CD8-positive, alpha-beta memory T cell (primary cell): ENCODE measurements at regions not wholly inside any gene's neighbourhood (a gene's known extent, or its start where the extent isn't known, plus 50 kb on each side); places are given as distances from the start of the nearest gene placed in this dataset.

ENCODE experiments used
- CTCF ChIA-PET: fragments of 350-600 bp; sonication (Branson Sonifier 250); formaldehyde crosslinking; loops from one replicate; lab custom pipeline; 2021; ENCODE audit warnings: antibody characterized with exemption; lab: Charles Lee
- POLR2A ChIA-PET: fragments of 350-600 bp; sonication (Branson Sonifier 250); formaldehyde crosslinking; loops from one replicate; lab custom pipeline; 2021; ENCODE audit warnings: antibody characterized with exemption; lab: Charles Lee
- DNase-seq, 5 donors: peaks; one replicate each; pipeline versions ENCODE4 v3.0.0 to v3.0.0-alpha.2; 2020 to 2022; ENCODE audit warnings: mixed read lengths in 1 of 5
- H3K27ac ChIP-seq: one replicate; pipeline ENCODE4 v1.7.0; 2013; ENCODE audit warnings: low read depth, mild to moderate bottlenecking, low read length, moderate library complexity
- H3K27me3 ChIP-seq: 2 replicates; pipeline ENCODE4 v1.7.0; 2013; ENCODE audit warnings: low read length, mild to moderate bottlenecking; ENCODE audit not compliant: insufficient read depth, poor library complexity, severe bottlenecking
- H3K36me3 ChIP-seq: 2 replicates; pipeline ENCODE4 v1.7.0; 2013; ENCODE audit warnings: mild to moderate bottlenecking, low read length, moderate library complexity; ENCODE audit not compliant: insufficient read depth
- H3K4me1 ChIP-seq: 2 replicates; pipeline ENCODE4 v1.7.0; 2013; ENCODE audit warnings: mild to moderate bottlenecking, low read length, moderate library complexity; ENCODE audit not compliant: insufficient read depth
- H3K4me3 ChIP-seq: 2 replicates; pipeline ENCODE4 v1.7.0; 2013; ENCODE audit warnings: mild to moderate bottlenecking, low read length
- H3K9me3 ChIP-seq: 2 replicates; pipeline ENCODE4 v1.7.0; 2013; ENCODE audit warnings: mild to moderate bottlenecking, low read length
- H3K27ac Mint-ChIP-seq, 8 donors: one replicate each; pipeline ENCODE4 v1.8.0; 2020 to 2021; ENCODE audit warnings: mixed read lengths in 8 of 8, mild to moderate bottlenecking in 6 of 8, inconsistent platforms in 3 of 8, moderate library complexity in 3 of 8
- H3K27me3 Mint-ChIP-seq, 2 donors: one replicate each; pipeline ENCODE4 v1.8.0; 2020 to 2021; ENCODE audit warnings: mixed read lengths in 2 of 2, mild to moderate bottlenecking in 1 of 2, moderate library complexity in 1 of 2
- H3K36me3 Mint-ChIP-seq, 3 donors: one replicate each; pipeline ENCODE4 v1.8.0; 2020 to 2021; ENCODE audit warnings: mixed read lengths in 3 of 3, inconsistent platforms in 1 of 3, mild to moderate bottlenecking in 1 of 3
- H3K4me1 Mint-ChIP-seq, 3 donors: one replicate each; pipeline ENCODE4 v1.8.0; 2020 to 2021; ENCODE audit warnings: mixed read lengths in 3 of 3, inconsistent platforms in 1 of 3, mild to moderate bottlenecking in 1 of 3
- H3K4me3 Mint-ChIP-seq, 7 donors: one replicate each; pipeline ENCODE4 v1.8.0; 2020 to 2021; ENCODE audit warnings: mixed read lengths in 7 of 7, mild to moderate bottlenecking in 6 of 7, moderate library complexity in 4 of 7, inconsistent platforms in 2 of 7
- H3K9me3 Mint-ChIP-seq, 5 donors: one replicate each; pipeline ENCODE4 v1.8.0; 2020 to 2022; ENCODE audit warnings: mixed read lengths in 5 of 5, mild to moderate bottlenecking in 3 of 5, moderate library complexity in 2 of 5, inconsistent platforms in 1 of 5

GRCh38 chr1:214715126-214715525 is 112.1 kb downstream of the CENPF start:
- no peak overlapping the region for H3K27ac Mint-ChIP-seq
- no peak overlapping the region for H3K27ac ChIP-seq
- H3K27me3 ChIP-seq, result no peaks in the 10 kb centered on the region
- ChIA-PET CTCF (no interaction called here), POLR2A (no interaction called here)
- no peaks in the 10 kb centered on the region for H3K36me3 ChIP-seq
- no peaks in the 10 kb centered on the region for H3K4me1 Mint-ChIP-seq
- no peak overlapping the region for H3K4me3 ChIP-seq
- H3K9me3 Mint-ChIP-seq, result peaks cover 0 to 3% (median 0%) of the 10 kb centered on the region in 5 donors
- H3K36me3 Mint-ChIP-seq, result no peaks in the 10 kb centered on the region
- no peak for DNase-seq
- no peaks in the 10 kb centered on the region for H3K9me3 ChIP-seq
- no peaks in the 10 kb centered on the region for H3K4me1 ChIP-seq
- peaks cover 6 to 12% of the 10 kb centered on the region in 2 donors for H3K27me3 Mint-ChIP-seq
- H3K4me3 Mint-ChIP-seq, result no peak overlapping the region

- no peak overlapping the region for H3K27ac Mint-ChIP-seq
- H3K4me3 Mint-ChIP-seq, result no peak overlapping the region
- DNase-seq, result no peak
- no peaks in the 10 kb centered on the region for H3K4me1 Mint-ChIP-seq
- ChIA-PET CTCF (no interaction called here), POLR2A (no interaction called here)
- peaks cover 0 to 12% (median 0%) of the 10 kb centered on the region in 5 donors for H3K9me3 Mint-ChIP-seq
- no peak overlapping the region for H3K27ac ChIP-seq
- no peaks in the 10 kb centered on the region for H3K9me3 ChIP-seq
- no peaks in the 10 kb centered on the region for H3K27me3 ChIP-seq
- no peak overlapping the region for H3K4me3 ChIP-seq
- no peaks in the 10 kb centered on the region for H3K36me3 ChIP-seq
- peaks cover 3 to 11% of the 10 kb centered on the region in 2 donors for H3K27me3 Mint-ChIP-seq
- no peaks in the 10 kb centered on the region for H3K36me3 Mint-ChIP-seq
- H3K4me1 ChIP-seq, result no peaks in the 10 kb centered on the region
Observed at GRCh38 chr1:214717351-214717750, 114.4 kb downstream of the CENPF start.

- Histone ChIP-seq H3K36me3 (no peaks in the 10 kb centered on the region), H3K9me3 (no peaks in the 10 kb centered on the region), H3K27me3 (no peaks in the 10 kb centered on the region), H3K4me3 (no peak overlapping the region), H3K4me1 (no peaks in the 10 kb centered on the region), H3K27ac (no peak overlapping the region)
- DNase-seq, result no peak
- H3K36me3 Mint-ChIP-seq, result no peaks in the 10 kb centered on the region
- ChIA-PET POLR2A (no interaction called here), CTCF (no interaction called here)
- no peak overlapping the region for H3K4me3 Mint-ChIP-seq
- peaks cover 0 to 17% (median 1%) of the 10 kb centered on the region in 5 donors for H3K9me3 Mint-ChIP-seq
- no peak overlapping the region for H3K27ac Mint-ChIP-seq
- H3K4me1 Mint-ChIP-seq, result no peaks in the 10 kb centered on the region
- H3K27me3 Mint-ChIP-seq, result peaks cover 3 to 11% of the 10 kb centered on the region in 2 donors
Observed at GRCh38 chr1:214718724-214719123, 115.7 kb downstream of the CENPF start.

- H3K4me3 Mint-ChIP-seq, result no peak overlapping the region
- CTCF ChIA-PET, result no interaction called here
- H3K4me1 Mint-ChIP-seq, result no peaks in the 10 kb centered on the region
- Histone ChIP-seq H3K4me1 (no peaks in the 10 kb centered on the region), H3K36me3 (no peaks in the 10 kb centered on the region), H3K27me3 (no peaks in the 10 kb centered on the region), H3K4me3 (no peak overlapping the region), H3K9me3 (no peaks in the 10 kb centered on the region), H3K27ac (no peak overlapping the region)
- POLR2A ChIA-PET, result no interaction called here
- DNase-seq, result no peak
- no peak overlapping the region for H3K27ac Mint-ChIP-seq
- peaks cover 3 to 7% of the 10 kb centered on the region in 2 donors for H3K27me3 Mint-ChIP-seq
- no peaks in the 10 kb centered on the region for H3K36me3 Mint-ChIP-seq
- H3K9me3 Mint-ChIP-seq, result peaks cover 0 to 19% (median 2%) of the 10 kb centered on the region in 5 donors
Observed at GRCh38 chr1:214719207-214719606, 116.2 kb downstream of the CENPF start.

GRCh38 chr1:214720561-214720960 is 117.6 kb downstream of the CENPF start:
- ChIA-PET CTCF (no interaction called here), POLR2A (no interaction called here)
- H3K27me3 Mint-ChIP-seq, result peaks cover 0 to 6% of the 10 kb centered on the region in 2 donors
- no peaks in the 10 kb centered on the region for H3K36me3 ChIP-seq
- H3K36me3 Mint-ChIP-seq, result no peaks in the 10 kb centered on the region
- no peak for DNase-seq
- H3K27ac Mint-ChIP-seq, result no peak overlapping the region
- no peak overlapping the region for H3K4me3 Mint-ChIP-seq
- H3K27me3 ChIP-seq, result no peaks in the 10 kb centered on the region
- H3K4me1 Mint-ChIP-seq, result no peaks in the 10 kb centered on the region
- no peak overlapping the region for H3K4me3 ChIP-seq
- peaks cover 0 to 17% (median 5%) of the 10 kb centered on the region in 5 donors for H3K9me3 Mint-ChIP-seq
- no peaks in the 10 kb centered on the region for H3K9me3 ChIP-seq
- H3K27ac ChIP-seq, result no peak overlapping the region
- no peaks in the 10 kb centered on the region for H3K4me1 ChIP-seq

GRCh38 chr1:214727274-214727673 is 124.3 kb downstream of the CENPF start:
- Histone ChIP-seq H3K27ac (no peak overlapping the region), H3K36me3 (no peaks in the 10 kb centered on the region), H3K4me3 (no peak overlapping the region), H3K9me3 (no peaks in the 10 kb centered on the region), H3K4me1 (no peaks in the 10 kb centered on the region), H3K27me3 (no peaks in the 10 kb centered on the region)
- no peak overlapping the region for H3K27ac Mint-ChIP-seq
- peaks cover 0 to 6% of the 10 kb centered on the region in 2 donors for H3K27me3 Mint-ChIP-seq
- H3K36me3 Mint-ChIP-seq, result no peaks in the 10 kb centered on the region
- ChIA-PET CTCF (no interaction called here), POLR2A (no interaction called here)
- H3K4me1 Mint-ChIP-seq, result no peaks in the 10 kb centered on the region
- no peak overlapping the region for H3K4me3 Mint-ChIP-seq
- no peak for DNase-seq
- peaks cover 0 to 13% (median 7%) of the 10 kb centered on the region in 5 donors for H3K9me3 Mint-ChIP-seq

GRCh38 chr1:214739621-214740238 is 136.7 kb downstream of the CENPF start:
- Mint-ChIP-seq H3K27ac (no peak overlapping the region), H3K27me3 (peaks cover 0 to 2% of the 10 kb centered on the region in 2 donors), H3K9me3 (peaks cover 0 to 3% (median 0%) of the 10 kb centered on the region in 5 donors), H3K4me3 (no peak overlapping the region), H3K4me1 (no peaks in the 10 kb centered on the region), H3K36me3 (no peaks in the 10 kb centered on the region)
- ChIA-PET CTCF (no interaction called here), POLR2A (no interaction called here)
- Histone ChIP-seq H3K36me3 (no peaks in the 10 kb centered on the region), H3K9me3 (no peaks in the 10 kb centered on the region), H3K4me3 (no peak overlapping the region), H3K4me1 (no peaks in the 10 kb centered on the region), H3K27ac (no peak overlapping the region), H3K27me3 (no peaks in the 10 kb centered on the region)
- DNase-seq, result no peak

- H3K27me3 ChIP-seq, result no peaks in the 10 kb centered on the region
- H3K4me1 ChIP-seq, result no peaks in the 10 kb centered on the region
- H3K4me3 ChIP-seq, result no peak overlapping the region
- no peak overlapping the region for H3K27ac Mint-ChIP-seq
- POLR2A ChIA-PET, result no interaction called here
- CTCF ChIA-PET, result no interaction called here
- H3K4me1 Mint-ChIP-seq, result no peaks in the 10 kb centered on the region
- no peaks in the 10 kb centered on the region for H3K27me3 Mint-ChIP-seq
- DNase-seq, result no peak
- no peaks in the 10 kb centered on the region for H3K36me3 ChIP-seq
- peaks cover 0 to 3% (median 0%) of the 10 kb centered on the region in 5 donors for H3K9me3 Mint-ChIP-seq
- H3K9me3 ChIP-seq, result no peaks in the 10 kb centered on the region
- no peak overlapping the region for H3K4me3 Mint-ChIP-seq
- H3K36me3 Mint-ChIP-seq, result no peaks in the 10 kb centered on the region
- no peak overlapping the region for H3K27ac ChIP-seq
Observed at GRCh38 chr1:214740471-214740870, 137.5 kb downstream of the CENPF start.
